GM21526 (cell line): ENCODE measurements at regions not wholly inside any gene's neighbourhood (a gene's known extent, or its start where the extent isn't known, plus 50 kb on each side); places are given as distances from the start of the nearest gene placed in this dataset.
"Not testable (repeated sequence)": the region's sequence is repeated elsewhere in the genome, so short reads cannot be mapped to it uniquely, and the experiment has no call there.

Source experiments
- ATAC-seq: cut with Tn5 transposase; IDR thresholded peaks from one replicate; pipeline ENCODE4 v1.9.1; 2021; ENCODE audit warnings: moderate library complexity; ENCODE audit not compliant: unreplicated experiment, low FRiP score

GRCh38 chr1:222470252-222470805 lies 77.6 kb downstream of the HHIPL2 start:
- not testable (repeated sequence) for ATAC-seq

GRCh38 chr1:222466150-222466865 lies 81.6 kb downstream of the HHIPL2 start:
- no peak for ATAC-seq

GRCh38 chr1:222465211-222466041 lies 82.5 kb downstream of the HHIPL2 start:
- peak; percentile 90 for ATAC-seq

GRCh38 chr1:222464841-222465210 lies 83.1 kb downstream of the HHIPL2 start:
- ATAC-seq = peak; percentile 31

GRCh38 chr1:222463059-222463730 lies 84.7 kb downstream of the HHIPL2 start:
- no peak for ATAC-seq

- ATAC-seq = no peak
Measured at GRCh38 chr1:222462601-222463000, 85.3 kb downstream of the HHIPL2 start.

GRCh38 chr1:222461941-222462340 lies 86.0 kb downstream of the HHIPL2 start:
- no peak for ATAC-seq

- ATAC-seq = no peak
Measured at GRCh38 chr1:222459652-222460051, 88.3 kb downstream of the HHIPL2 start.

- no peak for ATAC-seq
Measured at GRCh38 chr1:222457513-222457912, 90.4 kb downstream of the HHIPL2 start.

- no peak for ATAC-seq
Measured at GRCh38 chr1:222457084-222457483, 90.8 kb downstream of the HHIPL2 start.

- ATAC-seq = peak; percentile 97
Measured at GRCh38 chr1:222455188-222455879, 92.6 kb downstream of the HHIPL2 start.

- peak; percentile 21 for ATAC-seq
Measured at GRCh38 chr1:222454782-222455181, 93.1 kb downstream of the HHIPL2 start.

GRCh38 chr1:222454186-222454585 lies 93.7 kb downstream of the HHIPL2 start:
- ATAC-seq = no peak

- no peak for ATAC-seq
Measured at GRCh38 chr1:222452031-222452430, 95.9 kb downstream of the HHIPL2 start.

GRCh38 chr1:222443566-222443965 lies 104.3 kb downstream of the HHIPL2 start:
- no peak for ATAC-seq

- no peak for ATAC-seq
Measured at GRCh38 chr1:222441066-222441465, 106.8 kb downstream of the HHIPL2 start.

- no peak for ATAC-seq
Measured at GRCh38 chr1:222424826-222425225, 123.1 kb downstream of the HHIPL2 start.

GRCh38 chr1:222421380-222421779 lies 126.5 kb downstream of the HHIPL2 start:
- ATAC-seq = no peak

- ATAC-seq = no peak
Measured at GRCh38 chr1:222420633-222421032, 127.3 kb downstream of the HHIPL2 start.

GRCh38 chr1:222418654-222419053 lies 129.2 kb downstream of the HHIPL2 start:
- ATAC-seq = no peak
